ENCODE measurements at regions not wholly inside any gene's neighbourhood (a gene's known extent, or its start where the extent isn't known, plus 50 kb on each side); places are given as distances from the start of the nearest gene placed in this dataset.
A peak's percentile ranks its signal among the peaks of the same experiment; 100 is the strongest.

DNA sequence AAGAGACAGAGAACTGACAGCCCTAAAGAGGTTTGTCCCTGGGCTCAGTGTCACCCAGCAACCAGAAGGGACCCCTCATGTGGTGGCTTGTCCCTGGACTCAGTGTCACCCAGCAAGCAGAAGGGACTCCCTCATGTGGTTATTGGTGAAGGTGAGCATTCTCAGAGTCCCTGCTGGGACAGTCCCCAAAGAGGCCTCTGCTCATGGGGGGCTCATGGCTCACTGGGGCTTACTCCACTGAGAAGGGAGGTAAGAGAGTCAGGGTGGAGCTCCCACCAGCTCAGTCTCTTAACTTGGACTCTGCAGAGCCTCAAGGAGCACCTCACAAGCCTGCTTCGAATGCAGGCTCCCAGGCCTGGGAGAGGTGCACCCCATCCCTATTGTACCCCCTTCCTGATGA is 145.2 kb upstream of the COPS8 start:
- intact Hi-C loops (cut with DNase I; ENCODE audit: low total_unique reads) = no loop called here
- H3K4me3 ChIP-seq (ENCODE audit: low read depth, poor library complexity, severe bottlenecking) = no peak overlapping the region
- 87 to 100% methylated on average over 1 of the region's 1 CpG for WGBS, 2 donors
- DNase-seq (ENCODE audit: low spot score in 2 of 2) = peak in 1 of 2 donors; percentile 6
- TF ChIP-seq POLR2A (IDR thresholded peaks at IDR 0.05) = no peak
- TF ChIP-seq, protein P1, sequence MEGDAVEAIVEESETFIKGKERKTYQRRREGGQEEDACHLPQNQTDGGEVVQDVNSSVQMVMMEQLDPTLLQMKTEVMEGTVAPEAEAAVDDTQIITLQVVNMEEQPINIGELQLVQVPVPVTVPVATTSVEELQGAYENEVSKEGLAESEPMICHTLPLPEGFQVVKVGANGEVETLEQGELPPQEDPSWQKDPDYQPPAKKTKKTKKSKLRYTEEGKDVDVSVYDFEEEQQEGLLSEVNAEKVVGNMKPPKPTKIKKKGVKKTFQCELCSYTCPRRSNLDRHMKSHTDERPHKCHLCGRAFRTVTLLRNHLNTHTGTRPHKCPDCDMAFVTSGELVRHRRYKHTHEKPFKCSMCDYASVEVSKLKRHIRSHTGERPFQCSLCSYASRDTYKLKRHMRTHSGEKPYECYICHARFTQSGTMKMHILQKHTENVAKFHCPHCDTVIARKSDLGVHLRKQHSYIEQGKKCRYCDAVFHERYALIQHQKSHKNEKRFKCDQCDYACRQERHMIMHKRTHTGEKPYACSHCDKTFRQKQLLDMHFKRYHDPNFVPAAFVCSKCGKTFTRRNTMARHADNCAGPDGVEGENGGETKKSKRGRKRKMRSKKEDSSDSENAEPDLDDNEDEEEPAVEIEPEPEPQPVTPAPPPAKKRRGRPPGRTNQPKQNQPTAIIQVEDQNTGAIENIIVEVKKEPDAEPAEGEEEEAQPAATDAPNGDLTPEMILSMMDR (IDR thresholded peaks at IDR 0.05) = no peak

DNA sequence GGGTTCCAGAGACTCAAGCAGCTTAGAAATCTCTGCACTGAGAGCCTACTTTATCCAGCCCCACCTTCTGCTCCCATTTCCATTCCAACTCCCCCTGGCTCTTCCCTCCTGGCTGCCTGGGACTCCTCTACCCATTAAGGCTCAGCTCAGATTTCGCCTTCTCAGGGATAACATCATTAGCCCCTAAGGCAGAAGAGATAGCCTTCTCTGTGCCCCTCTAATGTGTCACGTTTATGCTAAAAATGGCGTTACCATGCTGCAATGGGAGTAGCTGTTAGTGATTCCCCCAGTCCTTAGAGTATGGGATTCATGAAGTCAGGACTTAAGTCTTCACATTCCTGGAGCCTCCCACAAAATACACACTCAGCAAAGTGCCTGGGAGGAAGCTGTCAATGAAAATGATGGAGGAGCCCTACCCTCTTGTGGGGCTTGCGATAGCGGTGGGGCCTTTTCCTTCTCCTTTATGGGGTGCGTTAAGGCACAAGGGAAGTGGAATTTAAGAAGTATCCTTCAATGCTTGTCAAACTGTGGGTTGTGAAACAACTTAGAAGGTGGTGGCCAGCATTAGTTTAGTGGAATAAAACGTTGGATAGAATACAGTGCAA is 144.7 kb upstream of the COPS8 start:
- no peak overlapping the region for H3K4me3 ChIP-seq (ENCODE audit: low read depth, poor library complexity, severe bottlenecking)
- intact Hi-C loops (cut with DNase I; ENCODE audit: low total_unique reads) = no loop called here
- peak in 1 of 2 donors; percentile 4 for DNase-seq (ENCODE audit: low spot score in 2 of 2)
- WGBS, 2 donors = 82 to 86% methylated on average over 7 of the region's 7 CpGs
- TF ChIP-seq, protein P1 (IDR thresholded peaks at IDR 0.05) = no peak
- no peak for TF ChIP-seq POLR2A (IDR thresholded peaks at IDR 0.05)

DNA sequence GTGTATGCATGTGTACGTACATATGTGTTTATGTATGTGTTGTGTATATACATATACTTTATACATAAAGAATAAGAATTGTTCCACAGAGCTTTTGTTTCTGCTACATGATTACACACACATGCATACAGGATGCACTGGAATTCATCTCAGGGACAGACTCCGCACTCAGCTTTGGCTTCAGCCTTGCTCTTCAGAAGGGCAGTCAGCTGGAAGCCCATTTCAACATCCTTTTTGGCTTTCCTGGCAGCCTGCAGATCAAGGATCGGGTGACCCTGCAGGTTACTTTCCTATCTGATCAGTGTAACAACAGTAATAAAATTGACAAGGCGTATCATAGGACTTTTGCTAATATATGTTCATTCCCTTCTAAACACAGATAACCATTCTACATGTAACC is 144.1 kb upstream of the COPS8 start:
- WGBS, 2 donors = 92 to 98% methylated on average over 4 of the region's 4 CpGs
- TF ChIP-seq POLR2A (IDR thresholded peaks at IDR 0.05) = no peak
- TF ChIP-seq, protein P1 (IDR thresholded peaks at IDR 0.05) = no peak
- DNase-seq (ENCODE audit: low spot score in 2 of 2) = peak in 1 of 2 donors; percentile 4
- no peak overlapping the region for H3K4me3 ChIP-seq (ENCODE audit: low read depth, poor library complexity, severe bottlenecking)
- intact Hi-C loops (cut with DNase I; ENCODE audit: low total_unique reads) = no loop called here

DNA sequence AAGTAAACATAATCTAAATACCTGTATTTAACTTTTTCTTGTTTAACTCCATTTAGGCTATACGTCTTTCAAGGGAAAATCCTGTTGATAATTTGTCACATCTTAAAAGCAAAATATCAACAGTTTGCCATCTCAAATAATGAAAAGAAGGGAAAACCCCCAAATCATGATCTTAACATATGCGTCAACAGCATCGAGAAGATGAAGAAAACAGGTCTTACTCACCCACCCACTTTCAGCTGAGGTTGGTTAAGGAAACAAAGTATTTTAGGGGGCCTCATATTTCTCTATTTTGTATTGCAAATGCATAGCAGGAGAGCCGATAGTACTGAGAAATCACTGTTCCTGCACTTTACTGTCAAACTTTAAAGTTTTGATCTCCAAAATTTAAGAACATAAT is 143.1 kb upstream of the COPS8 start:
- DNase-seq (ENCODE audit: low spot score in 2 of 2) = no peak
- 68 to 79% methylated on average over 4 of the region's 4 CpGs for WGBS, 2 donors
- H3K4me3 ChIP-seq (ENCODE audit: low read depth, poor library complexity, severe bottlenecking) = no peak overlapping the region
- intact Hi-C loops (cut with DNase I; ENCODE audit: low total_unique reads) = no loop called here
- TF ChIP-seq POLR2A (IDR thresholded peaks at IDR 0.05) = no peak
- TF ChIP-seq, protein P1 (IDR thresholded peaks at IDR 0.05) = no peak

DNA sequence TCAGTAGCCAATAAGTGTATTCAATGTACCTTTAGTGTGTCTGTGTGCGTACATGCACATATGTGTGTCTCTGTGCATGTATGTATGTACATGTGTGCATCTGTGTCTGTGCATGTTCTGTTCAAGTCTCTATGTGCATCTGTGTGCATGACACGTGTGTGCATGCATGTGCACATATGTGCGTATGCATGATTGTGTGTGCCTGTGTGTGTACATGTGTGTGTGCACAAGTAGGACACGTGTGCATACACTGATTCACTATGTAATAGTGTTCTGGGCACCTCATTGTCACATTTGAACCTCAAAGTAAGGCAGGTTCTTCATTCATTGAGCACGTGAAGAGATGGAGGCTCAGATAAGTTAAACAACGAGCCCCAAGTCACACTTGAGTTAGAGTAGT is 142.6 kb upstream of the COPS8 start:
- no peak for TF ChIP-seq POLR2A (IDR thresholded peaks at IDR 0.05)
- TF ChIP-seq, protein P1 (IDR thresholded peaks at IDR 0.05) = no peak
- WGBS, 2 donors = 79 to 95% methylated on average over 6 of the region's 6 CpGs
- intact Hi-C loops (cut with DNase I; ENCODE audit: low total_unique reads) = no loop called here
- no peak overlapping the region for H3K4me3 ChIP-seq (ENCODE audit: low read depth, poor library complexity, severe bottlenecking)
- peak in 1 of 2 donors; percentile 3 for DNase-seq (ENCODE audit: low spot score in 2 of 2)
